ENCODE measurements at regions not wholly inside any gene's neighbourhood (a gene's known extent, or its start where the extent isn't known, plus 50 kb on each side); places are given as distances from the start of the nearest gene placed in this dataset.

DNA sequence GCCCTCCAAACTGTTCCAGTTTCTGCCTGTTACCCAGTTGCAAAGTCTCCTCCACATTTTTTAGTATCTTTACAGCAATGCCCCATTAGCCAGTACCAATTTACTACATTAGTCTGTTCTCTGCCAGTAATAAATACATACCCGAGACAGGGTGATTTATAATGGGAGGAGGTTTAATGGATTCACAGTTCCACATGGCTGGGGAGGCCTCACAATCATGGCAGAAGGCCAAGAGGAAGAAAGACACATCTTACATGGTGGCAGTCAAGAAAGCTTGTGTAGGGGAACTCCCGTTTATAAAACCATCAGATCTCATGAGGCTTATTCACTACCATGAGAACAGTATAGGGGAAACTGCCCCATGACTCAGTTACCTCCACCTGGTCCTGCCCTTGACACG lies 600.7 kb upstream of the CDH6 start:
- TF ChIP-seq, protein P1, sequence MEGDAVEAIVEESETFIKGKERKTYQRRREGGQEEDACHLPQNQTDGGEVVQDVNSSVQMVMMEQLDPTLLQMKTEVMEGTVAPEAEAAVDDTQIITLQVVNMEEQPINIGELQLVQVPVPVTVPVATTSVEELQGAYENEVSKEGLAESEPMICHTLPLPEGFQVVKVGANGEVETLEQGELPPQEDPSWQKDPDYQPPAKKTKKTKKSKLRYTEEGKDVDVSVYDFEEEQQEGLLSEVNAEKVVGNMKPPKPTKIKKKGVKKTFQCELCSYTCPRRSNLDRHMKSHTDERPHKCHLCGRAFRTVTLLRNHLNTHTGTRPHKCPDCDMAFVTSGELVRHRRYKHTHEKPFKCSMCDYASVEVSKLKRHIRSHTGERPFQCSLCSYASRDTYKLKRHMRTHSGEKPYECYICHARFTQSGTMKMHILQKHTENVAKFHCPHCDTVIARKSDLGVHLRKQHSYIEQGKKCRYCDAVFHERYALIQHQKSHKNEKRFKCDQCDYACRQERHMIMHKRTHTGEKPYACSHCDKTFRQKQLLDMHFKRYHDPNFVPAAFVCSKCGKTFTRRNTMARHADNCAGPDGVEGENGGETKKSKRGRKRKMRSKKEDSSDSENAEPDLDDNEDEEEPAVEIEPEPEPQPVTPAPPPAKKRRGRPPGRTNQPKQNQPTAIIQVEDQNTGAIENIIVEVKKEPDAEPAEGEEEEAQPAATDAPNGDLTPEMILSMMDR (conservative IDR thresholded peaks at IDR 0.05; ENCODE audit: low read depth in 2 of 2) = no peak
- TF ChIP-seq EZH2phosphoT487 (IDR thresholded peaks at IDR 0.05; ENCODE audit: unreplicated experiment) (no peak), EZH2 (IDR thresholded peaks at IDR 0.05; ENCODE audit: low read depth, unreplicated experiment) (no peak), POLR2AphosphoS5 (IDR thresholded peaks at IDR 0.05; ENCODE audit: low read depth) (no peak), ZNF114 (CRISPR knock-in tag; IDR thresholded peaks at IDR 0.05) (no peak), CREB1 (CRISPR knock-in tag; IDR thresholded peaks at IDR 0.05; ENCODE audit: low read depth) (no peak)
- TF ChIP-seq, protein P2, sequence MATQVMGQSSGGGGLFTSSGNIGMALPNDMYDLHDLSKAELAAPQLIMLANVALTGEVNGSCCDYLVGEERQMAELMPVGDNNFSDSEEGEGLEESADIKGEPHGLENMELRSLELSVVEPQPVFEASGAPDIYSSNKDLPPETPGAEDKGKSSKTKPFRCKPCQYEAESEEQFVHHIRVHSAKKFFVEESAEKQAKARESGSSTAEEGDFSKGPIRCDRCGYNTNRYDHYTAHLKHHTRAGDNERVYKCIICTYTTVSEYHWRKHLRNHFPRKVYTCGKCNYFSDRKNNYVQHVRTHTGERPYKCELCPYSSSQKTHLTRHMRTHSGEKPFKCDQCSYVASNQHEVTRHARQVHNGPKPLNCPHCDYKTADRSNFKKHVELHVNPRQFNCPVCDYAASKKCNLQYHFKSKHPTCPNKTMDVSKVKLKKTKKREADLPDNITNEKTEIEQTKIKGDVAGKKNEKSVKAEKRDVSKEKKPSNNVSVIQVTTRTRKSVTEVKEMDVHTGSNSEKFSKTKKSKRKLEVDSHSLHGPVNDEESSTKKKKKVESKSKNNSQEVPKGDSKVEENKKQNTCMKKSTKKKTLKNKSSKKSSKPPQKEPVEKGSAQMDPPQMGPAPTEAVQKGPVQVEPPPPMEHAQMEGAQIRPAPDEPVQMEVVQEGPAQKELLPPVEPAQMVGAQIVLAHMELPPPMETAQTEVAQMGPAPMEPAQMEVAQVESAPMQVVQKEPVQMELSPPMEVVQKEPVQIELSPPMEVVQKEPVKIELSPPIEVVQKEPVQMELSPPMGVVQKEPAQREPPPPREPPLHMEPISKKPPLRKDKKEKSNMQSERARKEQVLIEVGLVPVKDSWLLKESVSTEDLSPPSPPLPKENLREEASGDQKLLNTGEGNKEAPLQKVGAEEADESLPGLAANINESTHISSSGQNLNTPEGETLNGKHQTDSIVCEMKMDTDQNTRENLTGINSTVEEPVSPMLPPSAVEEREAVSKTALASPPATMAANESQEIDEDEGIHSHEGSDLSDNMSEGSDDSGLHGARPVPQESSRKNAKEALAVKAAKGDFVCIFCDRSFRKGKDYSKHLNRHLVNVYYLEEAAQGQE (IDR thresholded peaks at IDR 0.05; ENCODE audit: unreplicated experiment) = no peak

Data from GM23338 (cell line).